GM21515 (cell line): ENCODE measurements at regions not wholly inside any gene's neighbourhood (a gene's known extent, or its start where the extent isn't known, plus 50 kb on each side); places are given as distances from the start of the nearest gene placed in this dataset.
A peak's percentile ranks its signal among the peaks of the same experiment; 100 is the strongest.
"Not testable (repeated sequence)": the region's sequence is repeated elsewhere in the genome, so short reads cannot be mapped to it uniquely, and the experiment has no call there.

ENCODE experiments used
- ATAC-seq: cut with Tn5 transposase; IDR thresholded peaks from one replicate; pipeline ENCODE4 v1.9.1; 2021; ENCODE audit not compliant: unreplicated experiment

DNA sequence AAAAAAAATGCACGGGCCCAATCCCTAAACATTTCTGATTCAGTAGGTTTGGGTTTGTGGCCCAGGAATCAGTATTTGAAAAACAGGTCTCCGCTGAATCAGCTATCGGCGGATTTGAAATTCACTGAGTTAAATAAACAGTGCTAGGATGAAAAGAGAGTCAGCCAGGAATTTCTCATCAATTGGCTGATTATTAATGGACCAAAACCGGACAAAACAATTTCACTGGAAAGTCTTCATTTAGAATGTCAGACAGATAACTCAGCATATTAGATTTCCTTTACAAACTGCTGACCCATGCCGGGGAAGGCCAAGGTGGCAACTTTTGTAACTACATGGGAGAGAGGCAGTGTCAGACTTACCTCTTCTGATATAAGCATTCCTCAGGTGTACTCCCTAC, 99.4 kb upstream of the LSM6 start:
- no peak for ATAC-seq

DNA sequence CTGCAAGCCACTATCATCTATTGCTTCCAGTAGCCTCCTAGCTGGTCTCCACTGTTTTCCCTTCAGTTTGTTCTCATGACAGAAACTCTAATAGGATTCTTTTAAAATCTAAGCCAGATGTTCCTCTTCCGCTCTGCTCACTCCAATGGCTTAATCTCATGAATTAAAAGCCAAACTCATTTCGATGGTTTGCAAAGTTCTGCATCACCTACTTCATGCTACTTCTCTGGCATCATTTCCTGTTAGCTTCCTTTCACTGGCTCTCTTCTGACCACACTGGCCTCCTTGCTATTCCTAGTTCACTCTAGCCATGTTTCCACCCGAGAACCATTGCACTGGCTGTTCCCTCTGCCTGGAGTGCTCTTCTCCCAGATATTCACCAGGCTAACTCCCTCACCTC, 102.0 kb upstream of the LSM6 start:
- no peak for ATAC-seq

DNA sequence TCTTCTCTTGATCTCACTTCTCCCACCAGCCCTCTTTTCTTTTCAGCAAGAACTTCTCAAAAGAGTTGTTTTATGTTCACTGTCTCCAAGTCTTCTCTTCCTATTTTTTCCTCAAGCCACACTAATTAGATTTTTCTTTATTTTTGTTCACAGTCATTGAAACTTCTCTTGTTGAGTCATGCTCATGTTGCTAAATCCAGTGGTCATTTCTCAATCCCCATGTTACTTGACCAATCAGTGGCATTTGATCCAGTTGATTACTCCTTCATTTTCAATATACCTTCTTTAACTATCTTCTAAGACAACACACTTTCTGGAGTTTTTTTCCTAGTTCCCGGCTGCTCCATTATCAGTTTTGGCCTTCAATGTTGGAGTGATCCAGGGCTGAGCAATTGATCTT, 103.1 kb upstream of the LSM6 start:
- no peak for ATAC-seq

DNA sequence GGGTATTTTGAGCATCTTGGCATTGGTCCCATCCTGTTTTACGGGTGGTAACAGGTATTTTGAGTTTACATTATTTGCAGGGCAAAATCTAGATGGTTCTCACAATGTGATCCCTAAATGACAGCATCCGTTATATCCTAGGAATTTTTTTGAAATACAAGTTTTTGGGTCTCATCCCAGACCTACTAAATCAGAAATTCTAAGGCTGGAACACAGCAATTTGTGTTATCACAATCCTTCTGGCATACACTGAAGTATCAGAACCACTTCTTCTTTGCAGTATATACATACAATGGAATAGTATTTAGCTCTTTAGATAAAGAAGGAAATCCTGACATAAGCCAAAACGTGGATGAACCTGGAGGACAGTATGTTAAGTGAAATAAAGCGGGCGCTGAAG, 104.1 kb upstream of the LSM6 start:
- ATAC-seq: no peak

DNA sequence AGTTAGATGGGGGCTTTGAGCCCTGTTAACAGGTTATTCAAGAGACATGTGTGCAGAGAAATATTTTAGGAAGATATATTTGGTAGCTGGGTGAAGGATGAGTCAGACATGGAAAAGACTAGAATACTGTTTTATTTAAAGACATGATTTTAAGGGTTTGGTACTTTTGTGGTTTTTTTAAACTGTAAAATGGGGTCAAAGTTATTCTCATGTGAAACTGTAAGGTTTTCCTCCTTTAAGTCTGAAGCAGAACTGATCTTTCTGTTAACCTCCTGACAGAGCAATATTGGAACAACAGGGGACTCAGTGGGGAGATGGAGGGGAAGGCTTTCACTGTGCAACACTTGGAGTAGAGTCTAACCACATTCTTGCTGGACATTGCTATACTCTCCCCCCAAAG, 112.4 kb upstream of the LSM6 start:
- no peak for ATAC-seq

DNA sequence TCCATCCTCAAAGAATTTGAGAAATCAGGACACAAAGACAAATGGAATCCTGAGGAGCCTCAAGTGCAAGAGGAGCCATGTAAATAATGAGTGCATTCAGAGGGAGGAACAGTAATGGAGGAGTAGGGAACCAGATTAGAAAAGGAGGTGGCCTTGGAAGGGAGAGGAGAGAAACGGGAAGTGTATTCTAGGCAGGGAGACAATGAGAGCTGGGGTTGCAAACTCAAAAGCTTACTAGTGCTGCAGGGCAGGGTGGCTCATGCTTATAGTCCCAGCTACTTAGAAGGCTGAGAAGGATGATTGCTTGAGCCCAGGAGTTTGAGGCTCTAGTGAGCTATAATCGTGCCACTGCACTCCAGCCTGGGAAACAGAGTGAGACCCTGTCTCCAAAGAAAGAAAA, 113.2 kb upstream of the LSM6 start:
- no peak for ATAC-seq

DNA sequence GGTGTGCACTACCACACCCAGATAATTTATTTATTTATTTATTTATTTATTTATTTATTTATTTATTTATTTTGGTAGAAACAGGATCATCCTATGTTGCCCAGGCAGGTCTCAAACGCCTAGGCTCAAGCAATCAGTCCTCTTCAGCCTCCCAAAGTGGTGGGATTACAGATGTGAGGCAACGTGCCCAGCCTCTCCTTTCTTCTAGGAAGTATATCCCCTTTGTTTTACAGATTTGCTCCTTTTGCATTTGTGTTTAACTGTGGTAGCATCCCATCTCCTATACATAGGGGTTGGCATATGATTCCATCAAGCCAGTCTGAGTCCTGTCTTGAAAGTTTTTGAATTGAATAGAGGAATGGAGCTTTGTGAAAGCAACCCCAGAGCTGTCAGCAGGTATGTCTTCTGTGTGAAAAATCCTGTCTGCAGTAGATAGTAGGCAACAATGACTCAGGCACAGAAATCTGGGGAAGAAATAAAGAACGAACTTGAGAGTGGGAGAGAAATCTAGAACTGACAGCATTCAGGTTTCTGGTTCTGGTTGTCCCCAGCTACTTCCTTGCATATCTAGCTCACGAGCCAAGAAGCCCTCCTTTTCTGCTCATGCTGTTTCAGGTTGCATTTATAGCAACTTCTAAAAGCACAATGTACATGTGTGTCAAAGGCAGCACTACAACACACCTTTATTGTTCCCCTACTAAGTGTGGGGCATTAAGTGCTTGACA, 113.7 kb upstream of the LSM6 start:
- no peak for ATAC-seq

DNA sequence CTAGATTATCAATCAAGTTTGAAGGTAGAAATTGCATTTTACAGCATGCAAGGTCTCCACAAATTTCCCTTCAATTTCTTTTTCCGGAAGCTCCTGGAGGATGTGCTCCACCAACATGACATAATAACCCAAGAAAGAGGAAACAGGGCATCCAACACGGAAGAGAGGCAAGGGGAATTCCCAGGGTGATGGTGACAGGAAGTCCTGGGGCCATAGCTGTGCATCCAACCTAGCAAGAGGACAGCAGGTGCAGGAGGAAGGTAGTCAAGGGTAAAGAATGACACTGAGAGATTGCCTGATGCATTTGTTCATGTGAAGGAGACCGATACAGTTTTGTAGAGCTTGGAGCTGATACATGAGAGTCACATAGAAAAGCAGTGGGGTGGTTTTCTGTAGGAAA, 115.7 kb upstream of the LSM6 start:
- ATAC-seq: peak; percentile 80

DNA sequence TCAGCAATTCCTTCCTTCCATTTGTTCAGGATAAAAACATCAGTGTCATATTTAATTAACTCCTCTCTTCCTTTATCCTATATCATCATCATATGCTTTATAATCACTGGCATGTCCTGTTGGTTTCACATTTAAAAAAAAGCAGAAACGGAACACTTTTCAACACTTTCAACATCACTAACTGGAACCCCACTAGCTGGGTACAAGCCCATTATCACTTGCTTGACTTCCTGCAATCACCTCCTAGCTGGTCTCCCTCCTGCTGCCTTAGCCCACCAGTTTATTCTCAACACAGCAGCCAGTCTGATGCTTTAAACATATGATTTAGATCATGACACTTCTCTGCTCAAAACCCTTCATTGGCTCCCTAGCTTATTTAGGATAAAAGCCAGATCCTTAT, 116.4 kb upstream of the LSM6 start:
- no peak for ATAC-seq

DNA sequence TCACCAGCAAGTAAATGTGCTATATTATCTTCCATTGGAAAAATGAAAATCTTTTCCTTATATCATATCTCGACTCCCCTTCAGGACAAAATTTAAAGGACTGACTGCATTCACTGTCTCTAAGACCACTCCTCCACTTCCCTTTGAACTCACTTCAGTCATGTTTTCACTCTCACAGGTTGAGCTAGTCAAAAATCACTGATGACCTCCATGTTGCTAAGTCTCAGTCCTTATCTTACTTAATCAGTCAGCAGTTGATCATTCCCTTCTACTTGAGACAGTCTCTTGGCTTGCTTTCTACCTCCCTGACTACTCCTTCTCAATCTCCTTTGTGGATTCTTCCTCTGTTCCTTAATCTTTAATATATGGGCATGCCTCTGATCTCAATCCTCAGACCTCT, 117.0 kb upstream of the LSM6 start:
- ATAC-seq: no peak

DNA sequence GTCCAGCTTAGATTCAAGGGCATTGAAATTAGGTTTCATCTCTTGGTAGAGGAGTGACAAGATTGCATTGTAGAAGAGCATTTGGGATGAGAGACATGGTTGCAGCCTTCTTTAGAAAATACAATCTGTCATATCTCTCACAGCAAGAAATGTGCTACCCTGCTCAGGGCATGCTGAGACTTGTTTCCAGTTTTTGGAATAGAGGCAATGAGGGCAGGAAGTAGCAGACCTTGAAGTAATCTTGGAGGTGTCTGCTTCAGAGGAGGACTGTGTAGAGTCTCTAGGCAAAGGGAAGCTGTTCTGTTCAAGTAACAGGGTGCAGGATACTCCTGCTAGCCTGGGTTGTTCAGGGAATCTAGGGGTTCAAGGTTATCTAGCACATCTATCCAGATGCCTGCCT, 116.1 kb upstream of the ZNF827 start:
- ATAC-seq: peak; percentile 39

DNA sequence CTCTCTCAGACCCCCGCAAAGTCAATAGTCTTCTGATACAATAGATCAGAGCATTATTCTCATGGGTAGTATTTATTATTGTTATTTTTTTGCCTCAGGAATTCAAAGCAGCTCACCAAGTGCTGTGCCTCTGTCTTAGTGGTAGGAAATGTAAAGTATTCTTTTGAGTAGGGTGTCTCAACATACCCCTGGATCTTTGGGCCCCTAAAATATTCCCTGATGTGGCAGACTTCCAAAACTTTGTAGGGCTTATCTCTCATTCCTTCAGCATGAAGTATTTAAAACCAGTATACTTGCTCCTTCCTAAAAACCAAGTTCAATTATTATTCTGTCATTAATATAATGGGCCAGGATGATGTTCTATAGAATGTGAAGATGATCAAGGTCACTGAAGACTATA, 115.3 kb upstream of the ZNF827 start:
- ATAC-seq: no peak

DNA sequence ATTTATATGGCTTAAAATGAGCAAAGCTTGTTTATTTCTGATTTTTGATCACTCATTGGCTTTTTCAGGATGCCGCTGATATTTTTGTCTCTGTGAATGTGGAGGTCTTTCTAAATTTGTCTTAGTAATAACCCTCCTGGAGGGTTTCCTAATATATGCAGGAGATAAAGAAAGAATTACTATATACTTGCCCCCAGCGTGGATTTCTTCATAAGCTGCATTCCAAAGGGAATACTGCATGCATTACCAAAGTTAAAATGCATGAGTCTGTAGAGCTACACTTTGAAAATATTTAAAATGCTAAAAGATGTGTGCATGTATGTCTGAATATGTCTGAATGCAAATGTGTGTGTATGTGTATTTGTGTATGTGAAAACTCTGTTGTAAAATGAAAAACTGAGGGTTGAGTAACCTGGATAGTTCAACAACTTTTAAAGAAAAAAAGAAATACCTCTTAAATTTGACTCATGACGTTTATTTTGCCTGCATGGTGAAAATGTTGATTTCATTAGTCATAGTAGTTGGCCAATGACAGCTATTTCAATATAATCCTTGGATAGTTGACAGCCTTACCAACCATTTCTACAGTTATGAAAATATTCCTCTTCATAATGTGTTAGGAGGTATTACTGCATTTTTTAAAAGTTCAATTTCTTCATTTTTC, 113.2 kb upstream of the ZNF827 start:
- no peak for ATAC-seq

DNA sequence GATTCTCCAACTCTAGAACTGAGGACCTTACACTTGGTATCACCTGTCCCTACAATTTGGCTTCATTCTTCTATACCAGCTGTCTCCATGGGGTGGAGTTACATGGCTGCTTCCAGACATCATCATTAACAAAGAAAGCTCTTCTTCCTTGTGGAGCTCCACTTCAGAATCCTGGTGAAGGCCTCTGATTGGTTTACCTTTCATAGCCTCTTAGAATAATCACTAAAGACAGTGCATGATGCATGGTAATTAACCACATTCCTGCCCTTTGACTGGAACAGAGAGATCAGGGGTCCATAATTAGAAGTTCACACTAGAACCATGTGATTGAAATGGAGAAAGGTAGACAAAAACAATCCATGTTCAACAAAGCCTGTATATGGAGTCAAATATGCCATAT, 112.6 kb upstream of the ZNF827 start:
- no peak for ATAC-seq

DNA sequence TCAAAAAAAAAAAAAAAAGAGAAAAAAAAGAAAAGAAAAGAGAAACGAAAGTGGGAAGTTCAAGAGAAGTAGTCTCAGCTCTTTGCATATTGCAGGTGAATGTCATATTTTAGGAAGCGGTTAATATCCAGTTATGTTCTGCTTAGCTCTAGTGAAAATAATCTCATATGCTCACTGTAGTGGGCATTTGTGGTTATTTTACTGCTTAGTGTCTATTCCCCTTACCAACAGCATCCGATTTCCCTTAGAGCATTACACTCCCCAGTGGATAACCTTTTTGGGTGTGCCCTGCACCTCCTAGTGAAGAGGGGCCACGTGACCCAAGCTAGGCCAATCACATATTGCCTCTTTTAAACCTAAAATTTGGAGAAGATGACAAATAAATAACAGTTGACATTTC, 111.2 kb upstream of the ZNF827 start:
- peak; percentile 90 for ATAC-seq

DNA sequence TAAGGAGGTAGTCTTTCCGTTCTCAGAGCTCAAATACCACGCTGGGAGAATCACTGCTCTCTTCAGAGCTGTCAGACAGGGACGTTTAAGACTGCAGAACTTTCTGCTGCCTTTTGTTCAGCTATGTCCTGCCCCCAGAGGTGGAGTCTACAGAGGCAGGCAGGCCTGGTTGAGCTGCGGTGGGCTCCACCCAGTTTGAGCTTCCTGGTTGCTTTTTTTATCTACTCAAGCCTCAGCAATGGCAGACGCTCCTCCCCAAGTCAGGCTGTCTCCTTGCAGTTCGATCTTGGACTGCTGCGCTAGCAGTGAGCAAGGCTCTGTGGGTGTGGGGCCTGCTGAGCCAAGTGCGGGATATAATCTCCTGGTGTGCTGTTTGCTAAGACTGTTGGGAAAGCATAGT, 109.1 kb upstream of the ZNF827 start:
- ATAC-seq: not testable (repeated sequence)

DNA sequence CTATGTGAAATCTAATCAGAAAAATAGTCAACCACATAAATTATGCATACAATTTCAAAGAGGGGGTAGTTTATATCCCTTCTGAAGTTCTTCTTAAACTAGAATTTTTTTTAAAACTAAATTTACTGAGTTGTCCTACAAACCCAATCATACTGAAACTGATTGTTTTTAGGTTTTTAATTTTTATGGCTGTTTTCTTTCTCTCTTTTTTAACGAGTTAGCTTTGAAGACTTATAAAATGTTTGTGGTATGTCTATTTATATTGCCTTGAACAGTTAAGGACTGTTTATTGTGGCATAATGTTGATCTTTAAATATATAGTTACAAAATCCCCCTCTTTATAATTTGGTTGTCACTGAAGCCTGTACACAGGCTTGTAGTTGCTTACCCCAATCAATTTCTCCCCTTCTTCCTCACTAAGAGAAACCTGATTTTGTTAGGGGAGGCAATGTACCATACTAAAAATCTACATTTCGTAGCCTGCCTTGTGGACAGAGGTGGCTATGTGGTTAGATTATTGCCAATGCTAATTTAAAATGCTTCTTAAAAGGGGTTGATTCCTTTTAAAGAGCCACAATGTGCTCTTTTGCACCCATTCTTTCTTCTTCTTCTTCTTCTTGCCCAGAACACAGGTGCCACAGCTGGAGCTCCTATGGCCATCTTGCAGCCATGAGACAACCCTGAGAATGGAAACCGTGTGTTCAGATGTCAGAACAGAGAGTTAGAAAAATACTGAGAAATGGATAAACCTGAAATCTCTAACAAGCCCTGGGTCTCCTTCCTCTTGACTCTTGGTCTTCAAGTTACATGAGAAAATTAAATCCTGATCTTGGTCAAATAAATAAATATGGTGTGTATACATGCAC, 102.7 kb upstream of the ZNF827 start:
- no peak for ATAC-seq

DNA sequence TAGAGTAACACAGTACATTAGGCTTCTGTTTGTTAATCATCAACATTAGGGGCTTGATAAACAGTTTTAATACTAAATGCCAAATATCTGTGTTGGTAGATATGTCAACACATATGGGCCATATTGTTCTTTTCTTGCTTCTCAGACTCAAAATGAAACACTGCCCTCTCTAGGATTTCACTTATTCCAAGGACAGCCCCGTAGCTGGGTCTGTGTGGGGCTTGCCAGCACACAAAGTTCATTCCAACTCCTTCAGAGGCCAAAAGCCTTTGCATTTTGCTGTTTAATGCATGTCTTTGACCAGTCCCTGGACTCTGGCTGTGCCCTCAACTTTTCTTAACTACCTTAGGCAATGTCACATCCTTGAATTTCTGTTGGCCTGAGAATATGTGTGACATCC, 102.0 kb upstream of the ZNF827 start:
- ATAC-seq: no peak

DNA sequence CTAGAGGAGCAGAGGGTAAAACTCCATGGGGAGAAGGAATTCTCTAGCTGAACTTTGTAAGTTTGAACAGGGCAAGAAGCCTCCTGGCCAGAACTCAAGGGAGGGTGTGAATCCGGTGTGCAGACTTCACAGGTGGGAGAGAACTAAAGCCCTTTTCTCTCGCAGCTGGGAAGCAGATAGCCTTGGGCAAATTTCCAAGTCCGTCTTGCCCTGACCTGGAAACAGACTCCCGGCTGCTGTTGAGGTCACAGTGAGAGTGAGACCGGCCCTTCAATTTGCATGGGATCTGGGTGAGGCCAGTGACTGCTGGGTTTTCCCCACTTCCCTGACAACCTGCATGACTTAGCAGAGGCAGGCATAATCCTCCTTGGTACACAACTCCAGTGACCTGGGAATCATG, 94.5 kb upstream of the ZNF827 start:
- ATAC-seq: no peak

DNA sequence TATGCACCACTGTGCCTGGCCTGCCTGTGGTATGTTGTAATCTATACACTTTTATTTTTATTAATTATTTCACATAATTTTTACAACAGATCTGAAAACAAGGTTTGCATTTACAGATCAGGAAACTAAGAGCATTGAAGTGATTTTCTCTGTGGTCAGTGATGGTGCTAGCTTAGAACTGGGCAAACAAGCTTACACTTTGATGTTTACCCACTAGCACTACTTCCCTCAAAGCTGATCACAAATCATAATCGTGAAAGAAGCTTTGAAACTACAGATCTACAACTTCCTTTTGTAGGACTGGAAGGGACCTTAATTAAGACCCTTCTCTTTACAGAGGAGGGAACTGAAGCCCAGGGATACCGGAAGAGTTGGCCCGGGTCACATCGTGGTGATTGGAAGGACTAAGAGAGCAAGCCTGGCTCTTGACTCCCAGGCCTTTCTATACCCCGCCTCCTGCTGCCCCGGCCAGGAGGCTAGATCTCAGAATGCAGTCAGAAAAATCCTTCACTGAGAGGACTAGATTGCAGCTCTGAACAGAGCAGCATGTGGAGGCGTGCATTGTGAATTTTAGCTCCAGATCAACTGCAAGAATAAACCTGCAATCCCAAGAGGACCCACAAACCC, 93.7 kb upstream of the ZNF827 start:
- no peak for ATAC-seq

DNA sequence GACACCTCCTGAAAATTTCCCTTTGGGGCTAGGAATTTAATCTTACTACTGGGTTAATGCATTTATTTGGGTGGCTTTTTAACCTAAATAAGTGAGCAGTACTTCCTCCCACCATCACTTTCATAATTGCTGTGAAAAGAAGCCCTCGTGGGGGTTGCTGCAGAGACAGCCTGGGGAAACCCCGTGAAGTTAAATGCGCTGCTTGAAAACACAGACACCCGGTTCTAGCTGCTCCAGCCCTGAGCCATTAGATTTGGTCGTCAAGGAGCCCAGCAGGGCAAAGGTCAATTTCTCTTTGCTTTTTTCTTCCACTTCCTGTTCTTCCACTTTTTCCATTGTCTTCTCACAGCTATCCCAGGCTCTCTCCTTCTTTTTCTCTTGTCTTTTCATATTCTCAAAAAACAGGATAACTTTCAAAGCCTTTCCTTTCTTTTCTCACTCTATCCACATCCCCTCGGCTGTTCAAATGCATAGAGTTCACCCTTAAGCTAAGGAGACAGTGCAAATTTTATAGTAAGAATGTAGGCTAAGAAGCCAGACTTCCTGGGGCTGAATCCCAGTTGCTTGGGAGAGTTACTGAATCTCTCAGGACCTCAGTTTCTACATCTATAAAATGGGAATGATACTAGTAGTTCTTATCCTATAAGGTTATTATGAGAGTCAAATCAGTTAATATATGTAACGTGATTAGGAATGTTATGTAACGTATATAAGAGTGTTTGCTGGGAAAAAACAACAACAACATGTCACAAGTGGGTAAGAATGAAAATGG, 91.5 kb upstream of the ZNF827 start:
- ATAC-seq: peak; percentile 83
